MM.1S (cell line): ENCODE measurements at regions not wholly inside any gene's neighbourhood (a gene's known extent, or its start where the extent isn't known, plus 50 kb on each side); places are given as distances from the start of the nearest gene placed in this dataset.
"Not testable (repeated sequence)": the region's sequence is repeated elsewhere in the genome, so short reads cannot be mapped to it uniquely, and the experiment has no call there.

Experiments used
- DNase-seq: peaks from one replicate; pipeline ENCODE4 v3.0.0-alpha.2; 2015
- H2AFZ ChIP-seq: fragments of 300-600 bp; sonication (generic); 2 replicates; pipeline ENCODE4 v1.6.0; 2016; ENCODE audit warnings: antibody characterized with exemption, low read length
- H3F3A ChIP-seq: fragments of 300-600 bp; sonication (generic); 2 replicates; pipeline ENCODE4 v1.6.1; 2016; ENCODE audit warnings: mild to moderate bottlenecking, antibody characterized with exemption, low read length, moderate library complexity, mixed read lengths; ENCODE audit not compliant: insufficient read depth
- H3K27ac ChIP-seq: fragments of 300-600 bp; sonication (generic); 2 replicates; pipeline ENCODE4 v1.5.1; 2016; ENCODE audit warnings: mild to moderate bottlenecking, low read length
- H3K27me3 ChIP-seq: fragments of 300-600 bp; sonication (generic); replicated peaks from 2 replicates; pipeline ENCODE4 v1.6.0; 2016; ENCODE audit warnings: low read length; ENCODE audit not compliant: insufficient read depth
- H3K36me3 ChIP-seq: fragments of 300-600 bp; sonication (generic); replicated peaks from 2 replicates; pipeline ENCODE4 v1.6.1; 2016; ENCODE audit warnings: mild to moderate bottlenecking, low read length, mixed read lengths; ENCODE audit not compliant: insufficient read depth
- H3K4me1 ChIP-seq: fragments of 300-600 bp; sonication (generic); 2 replicates; pipeline ENCODE4 v1.6.1; 2016; ENCODE audit warnings: low read length, mixed read lengths
- H3K4me2 ChIP-seq: fragments of 300-600 bp; sonication (generic); 2 replicates; pipeline ENCODE4 v1.6.0; 2016; ENCODE audit warnings: low read depth, low read length
- H3K4me3 ChIP-seq: fragments of 300-600 bp; sonication (generic); 2 replicates; pipeline ENCODE4 v1.5.1; 2016; ENCODE audit warnings: low read length, mixed read lengths
- H3K79me2 ChIP-seq: fragments of 300-600 bp; sonication (generic); 2 replicates; pipeline ENCODE4 v1.6.1; 2016; ENCODE audit warnings: mixed run types, low read length, mixed read lengths
- H3K9ac ChIP-seq: fragments of 300-600 bp; sonication (generic); 2 replicates; pipeline ENCODE4 v1.6.1; 2016; ENCODE audit warnings: low read length, mixed read lengths
- H3K9me2 ChIP-seq: fragments of 300-600 bp; sonication (generic); replicated peaks from 2 replicates; pipeline ENCODE4 v1.6.1; 2016; ENCODE audit warnings: mild to moderate bottlenecking, low read length, mixed read lengths; ENCODE audit not compliant: insufficient read depth
- H3K9me3 ChIP-seq: fragments of 300-600 bp; sonication (generic); replicated peaks from 2 replicates; pipeline ENCODE4 v1.6.1; 2016; ENCODE audit warnings: mild to moderate bottlenecking, low read length, mixed read lengths; ENCODE audit not compliant: insufficient read depth
- H4K20me1 ChIP-seq: fragments of 300-600 bp; sonication (generic); 2 replicates; pipeline ENCODE4 v1.6.1; 2016; ENCODE audit warnings: mild to moderate bottlenecking, low read length, moderate library complexity, mixed read lengths; ENCODE audit not compliant: insufficient read depth
- EZH2 ChIP-seq: fragments of 300-600 bp; sonication (generic); optimal IDR thresholded peaks from 2 replicates; pipeline ENCODE3; 2017; ENCODE audit warnings: low read depth, mild to moderate bottlenecking, antibody characterized with exemption, low read length, mixed read lengths
- EZH2phosphoT487 ChIP-seq: fragments of 300-600 bp; sonication (generic); IDR thresholded peaks from 2 replicates; pipeline ENCODE4 v1.6.1; 2018; ENCODE audit warnings: antibody characterized with exemption, low read length
- TF ChIP-seq, protein P1 (sequence below): fragments of 300-600 bp; sonication (generic); IDR thresholded peaks from 2 replicates; pipeline ENCODE4 v1.5.1; 2016; ENCODE audit warnings: antibody characterized with exemption, low read length, mixed read lengths

DNA sequence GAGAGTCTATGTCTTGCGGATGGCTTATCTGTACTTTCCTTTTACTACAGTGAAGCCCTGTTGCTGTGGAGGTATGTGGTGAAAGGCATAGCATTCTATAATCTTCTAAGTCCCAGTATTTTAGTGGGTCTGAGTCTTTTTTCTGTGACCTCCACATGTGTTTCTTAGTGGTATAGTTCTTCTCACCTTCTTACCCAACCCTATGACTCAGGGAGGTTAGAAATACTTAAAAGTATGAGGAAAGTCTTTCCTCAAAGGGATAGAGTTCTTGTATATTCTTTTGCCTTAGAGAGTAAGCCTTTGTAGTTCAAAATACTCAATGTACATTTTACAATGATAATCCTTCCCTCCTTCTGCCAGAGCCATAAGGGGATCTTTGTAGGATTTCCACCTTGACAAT lies 621.9 kb upstream of the CTNND2 start:
- no peaks in the 10 kb centered on the region for H4K20me1 ChIP-seq
- TF ChIP-seq, protein P1, sequence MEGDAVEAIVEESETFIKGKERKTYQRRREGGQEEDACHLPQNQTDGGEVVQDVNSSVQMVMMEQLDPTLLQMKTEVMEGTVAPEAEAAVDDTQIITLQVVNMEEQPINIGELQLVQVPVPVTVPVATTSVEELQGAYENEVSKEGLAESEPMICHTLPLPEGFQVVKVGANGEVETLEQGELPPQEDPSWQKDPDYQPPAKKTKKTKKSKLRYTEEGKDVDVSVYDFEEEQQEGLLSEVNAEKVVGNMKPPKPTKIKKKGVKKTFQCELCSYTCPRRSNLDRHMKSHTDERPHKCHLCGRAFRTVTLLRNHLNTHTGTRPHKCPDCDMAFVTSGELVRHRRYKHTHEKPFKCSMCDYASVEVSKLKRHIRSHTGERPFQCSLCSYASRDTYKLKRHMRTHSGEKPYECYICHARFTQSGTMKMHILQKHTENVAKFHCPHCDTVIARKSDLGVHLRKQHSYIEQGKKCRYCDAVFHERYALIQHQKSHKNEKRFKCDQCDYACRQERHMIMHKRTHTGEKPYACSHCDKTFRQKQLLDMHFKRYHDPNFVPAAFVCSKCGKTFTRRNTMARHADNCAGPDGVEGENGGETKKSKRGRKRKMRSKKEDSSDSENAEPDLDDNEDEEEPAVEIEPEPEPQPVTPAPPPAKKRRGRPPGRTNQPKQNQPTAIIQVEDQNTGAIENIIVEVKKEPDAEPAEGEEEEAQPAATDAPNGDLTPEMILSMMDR = no peak
- TF ChIP-seq EZH2 = no peak
- no peak for TF ChIP-seq EZH2phosphoT487
- H3K4me2 ChIP-seq = no peak overlapping the region
- H3K4me3 ChIP-seq = no peak overlapping the region
- no peaks in the 10 kb centered on the region for H3K4me1 ChIP-seq
- H3K9me2 ChIP-seq = no peaks in the 10 kb centered on the region
- H3K9me3 ChIP-seq = no peaks in the 10 kb centered on the region
- no peak overlapping the region for H2AFZ ChIP-seq
- no peaks in the 10 kb centered on the region for H3K27me3 ChIP-seq
- H3F3A ChIP-seq = no peaks in the 10 kb centered on the region
- no peaks in the 10 kb centered on the region for H3K79me2 ChIP-seq
- DNase-seq = no peak
- no peak overlapping the region for H3K9ac ChIP-seq
- H3K27ac ChIP-seq = no peak overlapping the region
- no peaks in the 10 kb centered on the region for H3K36me3 ChIP-seq

DNA sequence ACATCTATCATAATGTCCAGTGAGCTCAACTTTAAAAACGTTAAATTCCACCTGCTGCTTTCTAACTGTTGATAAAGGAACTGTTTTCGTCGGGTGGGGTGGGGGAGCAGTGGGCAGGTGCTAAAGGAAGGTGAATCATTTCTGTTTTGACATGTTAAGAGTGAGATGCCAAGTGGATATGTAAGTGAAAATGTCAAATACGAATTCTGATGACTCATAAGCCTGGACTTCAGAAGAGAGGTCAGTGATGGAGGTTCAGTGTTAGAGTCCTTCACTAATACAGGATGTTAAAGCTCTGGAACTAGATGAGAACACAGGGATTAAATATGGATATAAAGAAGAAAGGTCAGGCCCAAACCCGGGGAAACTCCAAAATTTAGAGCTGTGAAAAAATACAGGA lies 617.9 kb upstream of the CTNND2 start:
- Histone ChIP-seq H3F3A (no peaks in the 10 kb centered on the region), H3K4me3 (no peak overlapping the region), H3K9me3 (no peaks in the 10 kb centered on the region), H4K20me1 (no peaks in the 10 kb centered on the region), H3K79me2 (no peaks in the 10 kb centered on the region), H3K27ac (no peak overlapping the region), H3K36me3 (no peaks in the 10 kb centered on the region), H3K9ac (no peak overlapping the region), H2AFZ (no peak overlapping the region), H3K4me2 (no peak overlapping the region), H3K4me1 (no peaks in the 10 kb centered on the region), H3K9me2 (no peaks in the 10 kb centered on the region), H3K27me3 (no peaks in the 10 kb centered on the region)
- DNase-seq = no peak
- TF ChIP-seq EZH2 (no peak), EZH2phosphoT487 (no peak)
- TF ChIP-seq, protein P1 = no peak

DNA sequence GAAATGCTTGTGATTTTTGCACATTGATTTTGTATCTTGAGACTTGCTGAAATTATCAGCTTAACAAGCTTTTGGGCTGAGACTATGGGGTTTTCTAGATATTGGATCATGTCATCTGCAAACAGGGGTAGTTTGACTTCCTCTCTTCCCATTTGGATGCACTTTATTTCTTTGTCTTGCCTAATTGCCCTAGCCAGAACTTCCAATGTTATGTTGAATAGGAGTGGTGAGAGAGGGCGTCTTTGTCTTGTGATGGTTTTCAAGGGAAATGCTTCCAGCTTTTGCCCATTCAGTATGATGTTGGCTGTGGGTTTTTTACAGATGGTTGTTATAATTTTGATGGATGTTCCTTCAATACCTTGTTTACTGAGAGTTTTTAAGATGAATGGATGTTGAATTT lies 600.7 kb upstream of the CTNND2 start:
- not testable (repeated sequence) for H3K9ac ChIP-seq, H3K9me2 ChIP-seq, H3K4me2 ChIP-seq, H3F3A ChIP-seq, H3K4me3 ChIP-seq, H3K79me2 ChIP-seq, H3K27ac ChIP-seq, H3K9me3 ChIP-seq, H3K36me3 ChIP-seq, DNase-seq, H3K27me3 ChIP-seq, H4K20me1 ChIP-seq, H2AFZ ChIP-seq, H3K4me1 ChIP-seq

DNA sequence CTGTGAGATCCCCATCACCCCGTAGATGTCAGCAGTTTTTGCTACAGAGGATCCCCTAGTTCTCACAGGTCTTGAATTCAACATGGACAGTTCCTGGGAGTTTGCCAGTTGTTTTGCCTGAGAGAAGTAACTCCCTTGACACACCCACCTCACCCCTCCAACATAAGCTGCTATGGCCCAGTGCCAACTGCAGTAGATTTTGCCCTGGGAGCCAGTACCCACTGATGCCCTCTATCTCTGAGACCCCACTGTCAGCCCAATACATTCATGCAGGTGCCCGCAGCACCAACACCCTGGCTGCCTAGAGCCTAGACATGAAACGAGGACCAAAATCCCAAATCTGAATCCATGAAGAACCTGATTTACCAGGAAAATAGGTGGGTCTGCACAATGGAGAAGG lies 583.9 kb upstream of the CTNND2 start:
- Histone ChIP-seq H3K27ac (no peak overlapping the region), H3K4me2 (no peak overlapping the region), H3K79me2 (no peaks in the 10 kb centered on the region), H3K9me2 (no peaks in the 10 kb centered on the region), H3K4me3 (no peak overlapping the region), H3K4me1 (no peaks in the 10 kb centered on the region), H3F3A (no peaks in the 10 kb centered on the region), H4K20me1 (no peaks in the 10 kb centered on the region), H2AFZ (no peak overlapping the region), H3K36me3 (no peaks in the 10 kb centered on the region), H3K9ac (no peak overlapping the region), H3K9me3 (no peaks in the 10 kb centered on the region), H3K27me3 (no peaks in the 10 kb centered on the region)
- TF ChIP-seq EZH2phosphoT487 = no peak
- TF ChIP-seq, protein P1 = no peak
- no peak for TF ChIP-seq EZH2
- DNase-seq = no peak
